Activated CD4-positive, alpha-beta T cell treated with anti-CD3 and anti-CD28 coated beads, Interleukin-2, amount 10 ng/mL, durations not matched to agents 24 days and 14 days (primary cell): ENCODE measurements at regions not wholly inside any gene's neighbourhood (a gene's known extent, or its start where the extent isn't known, plus 50 kb on each side); places are given as distances from the start of the nearest gene placed in this dataset.

Experiments used
- DNase-seq: peaks from one replicate; pipeline ENCODE4 v3.0.0; 2022
- H3K27ac Mint-ChIP-seq: one replicate; pipeline ENCODE4 v1.8.0; 2022; ENCODE audit warnings: mild to moderate bottlenecking, mixed read lengths
- H3K27me3 Mint-ChIP-seq: one replicate; pipeline ENCODE4 v1.8.0; 2022; ENCODE audit warnings: mixed read lengths
- H3K36me3 Mint-ChIP-seq: one replicate; pipeline ENCODE4 v1.8.0; 2022; ENCODE audit warnings: low read depth, mild to moderate bottlenecking, mixed read lengths
- H3K4me1 Mint-ChIP-seq: one replicate; pipeline ENCODE4 v1.8.0; 2021; ENCODE audit warnings: mixed read lengths
- H3K4me3 Mint-ChIP-seq: one replicate; pipeline ENCODE4 v1.8.0; 2022; ENCODE audit warnings: mild to moderate bottlenecking, moderate library complexity, mixed read lengths
- H3K9me3 Mint-ChIP-seq: one replicate; pipeline ENCODE4 v1.8.0; 2021; ENCODE audit warnings: mixed read lengths
- intact Hi-C: fragments of 100-400 bp; cut with micrococcal nuclease; formaldehyde crosslinking; loops from one replicate; pipeline ENCODE4 v1.15.1; 2023

- intact Hi-C loops: no loop called here
Measured at GRCh38 chr2:103155308-103155707, 393.5 kb downstream of the TMEM182 start.

GRCh38 chr2:103159018-103159417 lies 397.2 kb downstream of the TMEM182 start:
- Mint-ChIP-seq H3K27ac (no peak overlapping the region), H3K4me3 (no peak overlapping the region), H3K27me3 (peaks cover 4% of the 10 kb centered on the region), H3K9me3 (no peaks in the 10 kb centered on the region), H3K36me3 (no peaks in the 10 kb centered on the region), H3K4me1 (no peaks in the 10 kb centered on the region)
- intact Hi-C loops: no loop called here
- DNase-seq: no peak

More at GRCh38 chr2:103155308-103155707, 393.5 kb downstream of the TMEM182 start:
- Mint-ChIP-seq H3K4me1 (no peaks in the 10 kb centered on the region), H3K36me3 (no peaks in the 10 kb centered on the region), H3K9me3 (no peaks in the 10 kb centered on the region), H3K4me3 (no peak overlapping the region), H3K27me3 (peaks cover 5% of the 10 kb centered on the region), H3K27ac (no peak overlapping the region)
- DNase-seq: no peak

- Mint-ChIP-seq H3K36me3 (no peaks in the 10 kb centered on the region), H3K9me3 (no peaks in the 10 kb centered on the region), H3K27ac (no peak overlapping the region), H3K27me3 (peaks cover 2% of the 10 kb centered on the region), H3K4me1 (no peaks in the 10 kb centered on the region), H3K4me3 (no peak overlapping the region)
- intact Hi-C loops: no loop called here
- DNase-seq: peak; percentile 59
Measured at GRCh38 chr2:103161456-103162289, 399.8 kb downstream of the TMEM182 start.

- intact Hi-C loops: no loop called here
- H3K9me3 Mint-ChIP-seq: no peaks in the 10 kb centered on the region
- no peak overlapping the region for H3K4me3 Mint-ChIP-seq
- H3K27me3 Mint-ChIP-seq: peaks cover 2% of the 10 kb centered on the region
- DNase-seq: no peak
- H3K4me1 Mint-ChIP-seq: no peaks in the 10 kb centered on the region
- no peak overlapping the region for H3K27ac Mint-ChIP-seq
- H3K36me3 Mint-ChIP-seq: no peaks in the 10 kb centered on the region
Measured at GRCh38 chr2:103164748-103165147, 402.9 kb downstream of the TMEM182 start.

GRCh38 chr2:103165836-103166235 lies 404.0 kb downstream of the TMEM182 start:
- H3K27ac Mint-ChIP-seq: no peak overlapping the region
- no peaks in the 10 kb centered on the region for H3K9me3 Mint-ChIP-seq
- no peak overlapping the region for H3K4me3 Mint-ChIP-seq
- no peaks in the 10 kb centered on the region for H3K36me3 Mint-ChIP-seq
- no peak for DNase-seq
- no peaks in the 10 kb centered on the region for H3K4me1 Mint-ChIP-seq
- peaks cover 2% of the 10 kb centered on the region for H3K27me3 Mint-ChIP-seq
- intact Hi-C loops: no loop called here

GRCh38 chr2:103166456-103167324 lies 404.9 kb downstream of the TMEM182 start:
- Mint-ChIP-seq H3K27ac (no peak overlapping the region), H3K4me1 (no peaks in the 10 kb centered on the region), H3K27me3 (no peaks in the 10 kb centered on the region), H3K4me3 (no peak overlapping the region), H3K36me3 (no peaks in the 10 kb centered on the region), H3K9me3 (peaks cover 7% of the 10 kb centered on the region)
- DNase-seq: no peak
- intact Hi-C loops: no loop called here

GRCh38 chr2:103167599-103167998 lies 405.8 kb downstream of the TMEM182 start:
- no peak for DNase-seq
- no peaks in the 10 kb centered on the region for H3K27me3 Mint-ChIP-seq
- no peak overlapping the region for H3K27ac Mint-ChIP-seq
- no peaks in the 10 kb centered on the region for H3K36me3 Mint-ChIP-seq
- intact Hi-C loops: no loop called here
- no peak overlapping the region for H3K4me3 Mint-ChIP-seq
- H3K9me3 Mint-ChIP-seq: peaks cover 7% of the 10 kb centered on the region
- no peaks in the 10 kb centered on the region for H3K4me1 Mint-ChIP-seq

GRCh38 chr2:103169861-103170260 lies 408.0 kb downstream of the TMEM182 start:
- intact Hi-C loops: no loop called here
- H3K4me3 Mint-ChIP-seq: no peak overlapping the region
- peaks cover 10% of the 10 kb centered on the region for H3K9me3 Mint-ChIP-seq
- no peaks in the 10 kb centered on the region for H3K36me3 Mint-ChIP-seq
- DNase-seq: no peak
- H3K27ac Mint-ChIP-seq: no peak overlapping the region
- H3K27me3 Mint-ChIP-seq: no peaks in the 10 kb centered on the region
- H3K4me1 Mint-ChIP-seq: peaks cover 4% of the 10 kb centered on the region

GRCh38 chr2:103172821-103173220 lies 411.0 kb downstream of the TMEM182 start:
- H3K4me1 Mint-ChIP-seq: peaks cover 7% of the 10 kb centered on the region

GRCh38 chr2:103174711-103175110 lies 412.9 kb downstream of the TMEM182 start:
- Mint-ChIP-seq H3K4me3 (no peak overlapping the region), H3K27me3 (no peaks in the 10 kb centered on the region), H3K4me1 (peaks cover 7% of the 10 kb centered on the region), H3K36me3 (no peaks in the 10 kb centered on the region), H3K27ac (no peak overlapping the region), H3K9me3 (peaks cover 10% of the 10 kb centered on the region)
- intact Hi-C loops: no loop called here
- DNase-seq: no peak

More at GRCh38 chr2:103172821-103173220, 411.0 kb downstream of the TMEM182 start:
- Mint-ChIP-seq H3K27ac (no peak overlapping the region), H3K4me3 (no peak overlapping the region), H3K9me3 (peaks cover 10% of the 10 kb centered on the region), H3K36me3 (no peaks in the 10 kb centered on the region), H3K27me3 (no peaks in the 10 kb centered on the region)
- intact Hi-C loops: no loop called here
- no peak for DNase-seq

GRCh38 chr2:103176294-103176915 lies 414.6 kb downstream of the TMEM182 start:
- no peak overlapping the region for H3K4me3 Mint-ChIP-seq
- H3K4me1 Mint-ChIP-seq: peaks cover 7% of the 10 kb centered on the region
- H3K36me3 Mint-ChIP-seq: no peaks in the 10 kb centered on the region
- no peak for DNase-seq
- H3K27me3 Mint-ChIP-seq: no peaks in the 10 kb centered on the region
- no peak overlapping the region for H3K27ac Mint-ChIP-seq
- intact Hi-C loops: no loop called here
- peaks cover 5% of the 10 kb centered on the region for H3K9me3 Mint-ChIP-seq

- H3K36me3 Mint-ChIP-seq: no peaks in the 10 kb centered on the region
- H3K27ac Mint-ChIP-seq: no peak overlapping the region
- no peaks in the 10 kb centered on the region for H3K27me3 Mint-ChIP-seq
Measured at GRCh38 chr2:103179798-103180197, 418.0 kb downstream of the TMEM182 start.

GRCh38 chr2:103183061-103183460 lies 421.2 kb downstream of the TMEM182 start:
- no peak for DNase-seq
- no peaks in the 10 kb centered on the region for H3K36me3 Mint-ChIP-seq
- no peaks in the 10 kb centered on the region for H3K9me3 Mint-ChIP-seq
- no peaks in the 10 kb centered on the region for H3K4me1 Mint-ChIP-seq
- intact Hi-C loops: no loop called here
- H3K27me3 Mint-ChIP-seq: no peaks in the 10 kb centered on the region
- H3K27ac Mint-ChIP-seq: no peak overlapping the region
- no peak overlapping the region for H3K4me3 Mint-ChIP-seq

More at GRCh38 chr2:103179798-103180197, 418.0 kb downstream of the TMEM182 start:
- Mint-ChIP-seq H3K9me3 (no peaks in the 10 kb centered on the region), H3K4me3 (no peak overlapping the region), H3K4me1 (peaks cover 3% of the 10 kb centered on the region)
- intact Hi-C loops: no loop called here
- no peak for DNase-seq

- Mint-ChIP-seq H3K27ac (no peak overlapping the region), H3K4me3 (no peak overlapping the region), H3K36me3 (no peaks in the 10 kb centered on the region), H3K4me1 (no peaks in the 10 kb centered on the region), H3K9me3 (no peaks in the 10 kb centered on the region), H3K27me3 (no peaks in the 10 kb centered on the region)
- no peak for DNase-seq
- intact Hi-C loops: no loop called here
Measured at GRCh38 chr2:103196802-103197201, 435.0 kb downstream of the TMEM182 start.
